ENCODE measurements at regions not wholly inside any gene's neighbourhood (a gene's known extent, or its start where the extent isn't known, plus 50 kb on each side); places are given as distances from the start of the nearest gene placed in this dataset.
"Not testable (repeated sequence)": the region's sequence is repeated elsewhere in the genome, so short reads cannot be mapped to it uniquely, and the experiment has no call there.

GRCh38 chr2:87315183-87315902, 293.7 kb upstream of the PLGLB1 start:
- not testable (repeated sequence) for DNase-seq (ENCODE audit: low spot score)

DNA sequence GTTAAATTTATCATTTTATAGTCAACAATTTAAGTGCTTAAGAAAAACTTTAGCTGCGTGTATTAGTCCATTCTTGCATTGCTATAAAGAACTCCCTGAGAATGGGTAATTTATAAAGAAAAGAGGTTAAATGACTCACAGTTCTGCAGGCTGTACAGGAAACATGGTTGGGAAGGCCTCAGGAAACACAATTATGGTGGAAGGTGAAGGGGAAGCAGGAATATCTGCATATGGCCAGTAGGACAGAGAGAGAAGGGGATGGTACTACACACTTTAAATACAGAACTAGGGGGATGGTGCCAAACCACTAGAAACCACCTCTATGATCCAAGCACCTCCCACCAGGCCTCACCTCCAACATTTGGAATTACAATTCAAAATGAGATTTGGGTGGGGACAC, 295.5 kb upstream of the PLGLB1 start:
- DNase-seq (ENCODE audit: low spot score): not testable (repeated sequence)

GRCh38 chr2:87318814-87319491, 297.3 kb upstream of the PLGLB1 start:
- DNase-seq (ENCODE audit: low spot score): not testable (repeated sequence)

DNA sequence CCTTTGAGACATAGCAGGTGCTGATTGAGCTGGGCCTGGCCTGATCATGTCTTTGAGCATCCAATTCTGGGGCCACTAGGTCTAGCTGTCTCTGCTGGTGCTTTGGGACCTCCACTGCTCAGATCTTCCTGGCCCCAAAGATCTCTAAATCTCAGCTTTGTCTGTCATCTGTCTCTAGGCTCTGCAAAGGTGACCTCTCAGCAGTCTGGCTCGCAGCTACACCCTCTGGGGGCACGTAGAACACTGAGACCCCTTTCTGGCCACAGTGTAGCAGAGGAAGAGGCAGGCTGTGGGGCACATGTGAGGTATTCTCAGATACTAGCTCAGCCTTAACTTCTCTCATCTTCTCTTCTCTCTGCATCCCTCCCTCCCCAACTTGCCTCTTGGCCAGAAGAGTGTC, 298.1 kb upstream of the PLGLB1 start:
- DNase-seq (ENCODE audit: low spot score): not testable (repeated sequence)

GRCh38 chr2:87321201-87321600, 299.6 kb upstream of the PLGLB1 start:
- not testable (repeated sequence) for DNase-seq (ENCODE audit: low spot score)

DNA sequence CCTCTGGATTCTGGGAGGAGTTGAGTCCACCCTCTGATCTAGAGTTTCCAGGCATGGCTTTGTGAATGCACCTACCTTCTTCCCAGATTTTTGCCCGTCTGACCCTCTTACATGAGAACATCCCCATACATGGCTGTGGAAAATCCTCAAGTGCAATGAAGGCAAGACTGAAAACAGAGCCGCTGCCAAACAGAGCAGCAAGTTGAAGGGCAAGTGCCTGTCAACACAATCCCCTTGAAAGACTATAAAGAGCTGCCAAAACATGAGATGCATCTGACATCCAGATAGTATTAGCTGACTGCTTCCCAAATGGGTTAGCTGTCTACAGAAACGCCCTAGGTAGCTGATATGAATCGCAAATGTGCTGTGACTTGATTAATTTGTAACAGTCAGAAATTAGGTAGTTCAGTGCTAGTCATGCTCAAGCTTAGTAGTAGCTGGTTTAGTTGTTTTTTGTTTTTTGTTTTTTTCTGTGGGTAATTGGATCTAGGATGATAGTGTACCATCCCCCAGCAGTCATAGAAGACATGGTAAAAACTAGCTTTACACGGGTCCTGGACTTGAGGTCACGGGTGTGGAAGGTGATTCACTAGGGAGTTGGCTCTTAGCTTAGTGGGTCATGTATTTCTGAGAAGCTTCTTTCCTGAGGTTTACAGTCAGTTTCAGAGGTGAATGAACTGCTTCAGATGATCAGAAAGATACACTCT, 302.8 kb upstream of the PLGLB1 start:
- DNase-seq (ENCODE audit: low spot score): not testable (repeated sequence)

- not testable (repeated sequence) for DNase-seq (ENCODE audit: low spot score)
Measured at GRCh38 chr2:87325042-87325910, 303.6 kb upstream of the PLGLB1 start.

DNA sequence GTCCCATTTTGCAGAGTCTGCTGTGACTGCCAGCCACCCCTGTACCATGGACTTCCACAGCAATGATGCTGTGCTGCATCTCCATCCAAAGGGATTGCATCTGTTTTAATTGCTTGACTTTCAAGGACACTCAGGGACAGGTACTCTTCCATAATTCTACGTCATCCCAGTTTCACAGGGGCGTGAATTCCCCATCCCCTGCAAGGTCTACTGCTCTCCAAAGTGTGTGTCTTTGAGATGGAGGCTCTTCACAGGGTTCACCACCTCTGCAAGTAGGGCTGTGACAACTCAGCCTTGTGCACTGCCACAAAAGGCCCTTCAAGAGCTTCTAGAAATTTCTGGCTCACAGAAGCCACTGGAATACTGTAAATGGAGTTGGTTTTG, 304.3 kb upstream of the PLGLB1 start:
- not testable (repeated sequence) for DNase-seq (ENCODE audit: low spot score)

DNA sequence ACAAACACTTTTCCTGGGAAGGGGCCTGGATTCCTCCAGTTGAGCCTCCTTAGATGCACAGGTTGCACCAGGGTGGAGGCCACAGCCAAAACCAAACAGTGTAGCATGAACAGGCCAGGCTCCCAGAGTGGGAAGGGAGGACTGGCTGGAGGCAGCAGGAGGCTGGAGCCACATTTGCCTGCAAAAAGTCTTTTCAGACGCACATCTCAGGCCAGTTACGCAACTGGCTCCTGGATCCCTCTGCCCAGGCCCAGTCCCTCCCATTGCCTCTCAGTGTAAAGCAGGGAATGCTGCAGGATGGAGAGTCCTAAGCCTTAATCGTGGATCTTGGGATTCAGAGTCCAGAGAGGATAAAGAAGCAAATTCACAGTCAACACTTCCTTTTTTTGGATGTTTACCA, 305.1 kb upstream of the PLGLB1 start:
- DNase-seq (ENCODE audit: low spot score): not testable (repeated sequence)

GRCh38 chr2:87327648-87328371, 306.2 kb upstream of the PLGLB1 start:
- not testable (repeated sequence) for DNase-seq (ENCODE audit: low spot score)

DNA sequence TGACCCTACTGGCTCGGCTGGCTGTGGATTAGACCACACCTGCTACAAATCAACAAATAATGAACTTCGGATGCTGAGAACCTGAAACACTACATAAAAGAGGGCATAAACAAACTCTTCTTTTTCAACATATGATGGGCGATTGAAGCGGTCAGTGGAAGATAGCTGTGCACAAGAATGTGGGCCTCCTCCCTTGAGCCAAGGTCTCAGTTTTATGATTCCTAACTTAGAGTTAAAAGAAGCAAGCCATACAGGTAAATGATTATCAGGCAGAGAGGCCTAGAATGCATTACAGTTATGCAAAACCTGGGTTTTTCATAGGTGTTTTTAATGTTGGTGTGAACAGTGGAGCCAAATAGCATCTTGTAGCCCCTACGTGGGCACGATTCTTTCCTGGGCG, 307.9 kb upstream of the PLGLB1 start:
- not testable (repeated sequence) for DNase-seq (ENCODE audit: low spot score)

- not testable (repeated sequence) for DNase-seq (ENCODE audit: low spot score)
Measured at GRCh38 chr2:87330486-87330885, 308.8 kb upstream of the PLGLB1 start.

DNA sequence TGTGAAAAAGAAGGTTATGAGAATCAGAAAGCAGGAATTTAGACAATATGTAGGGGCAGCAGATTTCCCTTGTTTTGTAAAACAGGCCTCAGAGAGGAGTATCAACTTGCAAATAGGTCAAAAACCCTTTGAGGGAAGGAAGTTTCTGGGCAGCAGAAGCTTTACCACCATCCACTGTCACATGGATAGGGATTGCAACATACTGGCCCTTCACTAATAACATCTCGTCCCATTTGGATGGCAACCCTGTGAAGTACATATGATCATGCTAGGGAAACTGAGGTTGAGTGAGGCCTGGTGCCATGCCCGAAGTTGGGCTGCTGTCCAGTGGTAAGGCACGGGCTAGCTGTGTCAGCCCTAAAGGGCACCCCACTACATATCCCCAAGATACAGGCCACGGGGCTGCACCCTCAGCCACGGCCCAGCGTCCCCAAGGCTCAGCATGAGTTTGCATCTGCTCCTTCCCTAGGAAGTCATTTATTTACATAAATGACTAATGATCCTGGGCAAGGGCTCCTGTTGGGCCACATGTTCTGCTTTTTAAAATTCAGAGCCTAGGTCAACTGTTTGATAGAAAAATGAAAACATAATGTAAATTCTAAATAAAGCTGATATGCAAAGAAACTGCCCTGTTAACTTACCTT, 310.4 kb upstream of the PLGLB1 start:
- DNase-seq (ENCODE audit: low spot score): not testable (repeated sequence)

DNA sequence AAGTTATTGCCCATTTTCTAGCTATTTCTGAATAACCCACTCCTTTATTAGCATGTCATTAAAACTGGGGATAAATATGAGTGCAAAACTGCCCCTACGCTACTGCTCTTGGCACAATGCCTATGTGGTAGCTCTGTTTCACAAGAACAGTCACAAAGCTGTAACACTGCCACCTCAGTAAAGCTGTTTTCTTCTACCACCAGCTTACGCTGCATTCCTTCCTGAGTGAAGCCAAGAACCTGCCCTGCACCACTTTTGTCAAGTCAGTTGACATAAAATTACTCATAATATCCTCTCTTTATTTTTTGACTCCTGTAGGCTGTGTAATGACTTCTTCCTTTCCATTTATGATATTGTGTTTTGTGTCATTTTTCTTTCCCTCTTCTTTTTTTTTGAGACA, 313.2 kb upstream of the PLGLB1 start:
- not testable (repeated sequence) for DNase-seq (ENCODE audit: low spot score)

GRCh38 chr2:87338998-87339397, 317.4 kb upstream of the PLGLB1 start:
- DNase-seq (ENCODE audit: low spot score): not testable (repeated sequence)

GRCh38 chr2:87341601-87342014, 320.0 kb upstream of the PLGLB1 start:
- not testable (repeated sequence) for DNase-seq (ENCODE audit: low spot score)

DNA sequence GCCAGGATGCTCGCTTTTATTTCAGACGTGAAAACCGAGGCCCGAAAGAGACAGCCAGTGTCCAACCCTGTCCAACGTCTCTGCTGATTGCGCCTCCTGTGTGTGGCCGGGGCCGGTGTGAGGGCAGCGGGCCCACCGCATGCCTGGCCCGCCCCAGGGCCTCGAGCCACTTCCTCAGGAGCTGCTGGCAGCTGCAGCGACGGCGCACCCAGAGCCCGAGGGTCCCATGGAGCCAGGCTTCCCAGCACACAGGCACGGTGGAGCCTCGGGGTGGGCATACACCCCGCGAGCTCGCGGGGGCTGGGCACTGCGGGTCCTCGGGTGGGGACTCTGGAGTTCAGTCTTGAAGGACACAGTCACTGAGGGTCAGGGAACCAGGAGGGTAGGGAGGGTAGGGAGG, 320.5 kb upstream of the PLGLB1 start:
- not testable (repeated sequence) for DNase-seq (ENCODE audit: low spot score)

DNA sequence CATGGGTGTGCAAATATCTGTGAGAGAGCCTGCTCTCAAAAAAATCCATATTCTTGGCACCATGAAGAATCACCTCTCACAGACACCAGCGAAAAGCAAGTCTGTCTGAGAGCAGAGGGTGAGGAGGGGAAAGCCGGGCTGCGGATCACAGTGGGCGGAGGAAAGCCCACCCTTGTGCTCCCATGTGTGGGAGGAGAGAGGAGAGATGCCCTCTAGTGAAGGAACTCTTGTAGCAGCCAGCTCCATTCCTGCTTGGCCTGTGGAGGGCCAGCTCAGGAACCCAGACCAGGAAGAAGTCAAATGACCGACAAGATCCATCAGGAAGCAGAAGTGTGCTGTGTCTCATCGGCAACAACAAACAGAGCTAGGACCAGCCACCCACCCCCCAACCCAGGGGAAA, 321.7 kb upstream of the PLGLB1 start:
- not testable (repeated sequence) for DNase-seq (ENCODE audit: low spot score)

DNA sequence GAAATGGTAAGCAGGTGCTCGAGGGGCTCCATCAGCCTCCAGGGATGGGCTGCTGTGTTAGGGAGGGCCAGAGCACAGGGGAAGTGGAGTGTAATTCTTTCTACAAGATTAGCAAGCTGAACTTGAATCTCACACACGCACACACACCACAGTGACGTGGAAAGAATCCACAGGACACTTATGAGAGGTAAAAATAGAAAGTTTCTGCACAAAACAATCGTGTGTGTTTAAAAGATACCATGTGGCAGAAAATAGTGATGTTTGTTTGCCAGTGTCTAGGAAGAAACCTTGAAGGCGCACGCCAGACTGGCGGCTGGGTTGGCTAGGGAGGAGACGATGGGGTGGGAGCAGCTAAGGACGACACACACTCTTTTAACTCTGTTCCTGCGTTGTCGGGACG, 323.6 kb upstream of the PLGLB1 start:
- not testable (repeated sequence) for DNase-seq (ENCODE audit: low spot score)

DNA sequence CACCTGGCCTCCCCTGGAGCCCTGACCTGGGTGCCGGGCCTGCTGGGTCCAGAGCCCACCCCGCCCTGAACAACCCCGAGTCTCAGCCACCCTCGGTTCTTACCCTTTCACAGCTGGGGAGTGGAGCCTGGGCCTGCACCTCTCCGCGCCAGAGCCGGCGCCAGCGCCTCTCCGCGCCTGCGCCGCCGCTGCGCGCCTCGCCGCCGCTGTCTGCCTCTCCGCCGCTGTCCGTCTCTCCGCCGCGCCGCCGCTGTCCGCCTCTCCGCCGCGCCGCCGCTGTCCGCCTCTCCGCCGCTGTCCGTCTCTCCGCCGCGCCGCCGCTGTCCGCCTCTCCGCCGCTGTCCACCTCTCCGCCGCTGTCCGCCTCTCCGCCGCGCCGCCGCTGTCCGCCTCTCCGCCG, 326.9 kb upstream of the PLGLB1 start:
- DNase-seq (ENCODE audit: low spot score): not testable (repeated sequence)

- not testable (repeated sequence) for DNase-seq (ENCODE audit: low spot score)
Measured at GRCh38 chr2:87349006-87349405, 327.4 kb upstream of the PLGLB1 start.

Measured in LoVo (cell line).